GM12891 (cell line): ENCODE measurements at regions not wholly inside any gene's neighbourhood (a gene's known extent, or its start where the extent isn't known, plus 50 kb on each side); places are given as distances from the start of the nearest gene placed in this dataset.

ENCODE experiments used
- POLR2A ChIP-seq: IDR thresholded peaks from 2 replicates; pipeline ENCODE4 v1.6.1; 2011; ENCODE audit warnings: low read depth, low read length, control low read depth
- POLR2AphosphoS5 ChIP-seq: IDR thresholded peaks from 2 replicates; pipeline ENCODE4 v1.6.1; 2011; ENCODE audit warnings: low read depth, low read length, control low read depth
- POU2F2 ChIP-seq: IDR thresholded peaks from 2 replicates; pipeline ENCODE4 v1.6.1; 2011; ENCODE audit warnings: low read depth, mild to moderate bottlenecking, control low read depth, low read length, moderate library complexity
- SPI1 ChIP-seq: IDR thresholded peaks from 2 replicates; pipeline ENCODE4 v1.6.1; 2011; ENCODE audit warnings: low read depth, low read length, control low read depth
- TAF1 ChIP-seq: IDR thresholded peaks from 2 replicates; pipeline ENCODE4 v1.6.1; 2011; ENCODE audit warnings: low read depth, low read length, control low read depth

- TF ChIP-seq TAF1 (no peak), POLR2A (no peak), POLR2AphosphoS5 (no peak), SPI1 (no peak), POU2F2 (no peak)
Observed at GRCh38 chr6:156407334-156407733, 369.8 kb upstream of the ARID1B start.
